GM21723 (cell line): ENCODE measurements at regions not wholly inside any gene's neighbourhood (a gene's known extent, or its start where the extent isn't known, plus 50 kb on each side); places are given as distances from the start of the nearest gene placed in this dataset.

Experiments
- ATAC-seq: cut with Tn5 transposase; IDR thresholded peaks from one replicate; pipeline ENCODE4 v1.9.1; 2021; ENCODE audit warnings: mild to moderate bottlenecking, moderate library complexity; ENCODE audit not compliant: unreplicated experiment

- ATAC-seq = no peak
Measured at GRCh38 chr12:24480766-24481449, 468.0 kb downstream of the BCAT1 start.

- no peak for ATAC-seq
Measured at GRCh38 chr12:24479131-24479530, 469.8 kb downstream of the BCAT1 start.

- ATAC-seq = no peak
Measured at GRCh38 chr12:24478254-24478653, 470.6 kb downstream of the BCAT1 start.

- ATAC-seq = no peak
Measured at GRCh38 chr12:24476310-24476709, 472.6 kb downstream of the BCAT1 start.

- no peak for ATAC-seq
Measured at GRCh38 chr12:24475337-24475736, 473.6 kb downstream of the BCAT1 start.

- ATAC-seq = no peak
Measured at GRCh38 chr12:24473097-24473496, 475.8 kb downstream of the BCAT1 start.

- ATAC-seq = no peak
Measured at GRCh38 chr12:24470050-24470449, 478.9 kb downstream of the BCAT1 start.

GRCh38 chr12:24469089-24469488, 479.8 kb downstream of the BCAT1 start:
- ATAC-seq = no peak

- ATAC-seq = no peak
Measured at GRCh38 chr12:24467226-24467625, 481.7 kb downstream of the BCAT1 start.

- ATAC-seq = no peak
Measured at GRCh38 chr12:24463375-24463774, 485.5 kb downstream of the BCAT1 start.

GRCh38 chr12:24462946-24463345, 486.0 kb downstream of the BCAT1 start:
- no peak for ATAC-seq

- ATAC-seq = no peak
Measured at GRCh38 chr12:24460506-24460905, 488.4 kb downstream of the BCAT1 start.

GRCh38 chr12:24460099-24460498, 488.8 kb downstream of the BCAT1 start:
- no peak for ATAC-seq

GRCh38 chr12:24455811-24456210, 493.1 kb downstream of the BCAT1 start:
- ATAC-seq = no peak

- ATAC-seq = no peak
Measured at GRCh38 chr12:24447678-24448077, 498.2 kb upstream of the SOX5 start.

GRCh38 chr12:24446287-24446686, 496.8 kb upstream of the SOX5 start:
- ATAC-seq = no peak

- no peak for ATAC-seq
Measured at GRCh38 chr12:24444634-24445033, 495.2 kb upstream of the SOX5 start.

GRCh38 chr12:24441458-24441857, 492.0 kb upstream of the SOX5 start:
- no peak for ATAC-seq

- ATAC-seq = no peak
Measured at GRCh38 chr12:24436667-24437066, 487.2 kb upstream of the SOX5 start.

GRCh38 chr12:24431872-24432271, 482.4 kb upstream of the SOX5 start:
- no peak for ATAC-seq

- no peak for ATAC-seq
Measured at GRCh38 chr12:24427776-24428175, 478.3 kb upstream of the SOX5 start.

- no peak for ATAC-seq
Measured at GRCh38 chr12:24425601-24425970, 476.1 kb upstream of the SOX5 start.

- ATAC-seq = no peak
Measured at GRCh38 chr12:24424889-24425600, 475.6 kb upstream of the SOX5 start.
